Esophagus muscularis mucosa (tissue), 4 donors: ENCODE measurements at regions not wholly inside any gene's neighbourhood (a gene's known extent, or its start where the extent isn't known, plus 50 kb on each side); places are given as distances from the start of the nearest gene placed in this dataset.

Experiments used
- DNase-seq: peaks from one replicate; pipeline ENCODE4 v3.0.0-alpha.2; 2017; ENCODE audit errors: extremely low spot score
- H3K27ac ChIP-seq, 4 donors: fragments of 200-600 bp; sonication (generic); replicated peaks in 1 of 4; 1 replicate in 3 of 4; 2 replicates in 1 of 4; pipeline ENCODE4 v1.5.1; 2016 to 2019; ENCODE audit warnings: mild to moderate bottlenecking in 1 of 4
- H3K27me3 ChIP-seq, 4 donors: fragments of 200-600 bp; sonication (generic); one replicate each; pipeline versions ENCODE4 v1.5.1 to v1.6.0; 2016 to 2019
- H3K36me3 ChIP-seq, 4 donors: fragments of 200-600 bp; sonication (generic); one replicate each; pipeline ENCODE4 v1.5.1; 2016 to 2019
- H3K4me1 ChIP-seq, 4 donors: fragments of 200-600 bp; sonication (generic); one replicate each; pipeline ENCODE4 v1.5.1; 2016 to 2019
- H3K4me3 ChIP-seq, 4 donors: fragments of 200-600 bp; sonication (generic); 1 replicate in 2 of 4; 2 replicates in 2 of 4; pipeline ENCODE4 v1.5.1; 2016 to 2019; ENCODE audit warnings: mild to moderate bottlenecking in 4 of 4, moderate library complexity in 1 of 4
- H3K9me3 ChIP-seq, 4 donors: fragments of 200-600 bp; sonication (generic); 1 replicate in 3 of 4; 2 replicates in 1 of 4; pipeline ENCODE4 v1.5.1; 2016 to 2019
- CTCF ChIP-seq, 3 experiments: fragments of 200-600 bp in 2 of 3; fragments of 450-650 bp in 1 of 3; sonication (generic) in 2 of 3; IDR thresholded peaks; one replicate each; pipeline ENCODE4 v1.5.1; 2017 to 2019; ENCODE audit warnings: antibody characterized with exemption in 3 of 3, mild to moderate bottlenecking in 2 of 3, moderate library complexity in 1 of 3
- EP300 ChIP-seq: sonication (generic); formaldehyde crosslinking; IDR thresholded peaks from one replicate; pipeline ENCODE4 v1.6.1; 2017; ENCODE audit warnings: antibody characterized with exemption
- POLR2A ChIP-seq: fragments of 450-650 bp; IDR thresholded peaks from one replicate; pipeline ENCODE4 v1.6.1; 2017; ENCODE audit warnings: antibody characterized with exemption, moderate library complexity, mild to moderate bottlenecking, low read depth
- POLR2AphosphoS5 ChIP-seq, 2 donors: sonication (generic); formaldehyde crosslinking; IDR thresholded peaks; one replicate each; pipeline ENCODE4 v1.6.1; 2017; ENCODE audit warnings: antibody characterized with exemption in 2 of 2
- WGBS: methylation state at CpG from one replicate; pipeline ENCODE4 v1.1.5; 2018; 5-methylcytosine and 5-hydroxymethylcytosine counted together
- intact Hi-C: fragments of 100-400 bp; cut with DNase I; formaldehyde crosslinking; loops from one replicate; pipeline ENCODE4 v1.15.1; 2023

- Histone ChIP-seq H3K4me3 (no peak overlapping the region), H3K27me3 (no peaks in the 10 kb centered on the region), H3K4me1 (no peaks in the 10 kb centered on the region), H3K36me3 (no peaks in the 10 kb centered on the region), H3K27ac (no peak overlapping the region), H3K9me3 (peaks cover 0 to 4% (median 0%) of the 10 kb centered on the region in 4 donors)
- WGBS: 82% methylated on average over 2 of the region's 2 CpGs
- TF ChIP-seq EP300 (no peak), POLR2AphosphoS5 (IDR thresholded peaks at IDR 0.05) (no peak), POLR2A (no peak), CTCF (IDR thresholded peaks at IDR 0.05) (no peak)
- DNase-seq: no peak
- intact Hi-C loops: no loop called here
Measured at GRCh38 chr13:88377852-88378251, 706.7 kb downstream of the SLITRK5 start.

GRCh38 chr13:88384542-88384941 is 713.4 kb downstream of the SLITRK5 start:
- TF ChIP-seq POLR2A (no peak), POLR2AphosphoS5 (IDR thresholded peaks at IDR 0.05) (no peak), EP300 (no peak), CTCF (IDR thresholded peaks at IDR 0.05) (no peak)
- Histone ChIP-seq H3K36me3 (no peaks in the 10 kb centered on the region), H3K27me3 (no peaks in the 10 kb centered on the region), H3K4me3 (no peak overlapping the region), H3K27ac (no peak overlapping the region), H3K4me1 (no peaks in the 10 kb centered on the region), H3K9me3 (no peaks in the 10 kb centered on the region)
- intact Hi-C loops: no loop called here
- DNase-seq: no peak

DNA sequence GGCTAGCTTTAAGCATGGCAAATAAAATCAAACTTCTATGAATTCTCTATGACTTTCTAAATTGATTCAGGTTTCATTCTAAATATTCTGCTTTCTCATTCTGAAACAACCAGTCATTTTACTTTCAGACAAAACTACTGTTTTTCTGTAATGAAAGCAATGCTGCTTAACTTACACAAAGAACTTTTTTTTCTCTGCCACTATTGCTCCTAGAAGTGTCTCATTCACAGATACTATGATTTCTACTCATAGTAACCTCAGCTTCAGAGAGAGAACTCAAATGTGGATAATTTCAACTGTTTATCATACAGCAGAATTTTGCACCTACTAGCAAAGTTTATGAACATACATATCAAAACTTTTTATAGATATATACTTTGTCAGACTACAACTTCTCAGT is 724.6 kb downstream of the SLITRK5 start:
- TF ChIP-seq CTCF (IDR thresholded peaks at IDR 0.05): no peak
- TF ChIP-seq POLR2AphosphoS5 (IDR thresholded peaks at IDR 0.05): no peak
- TF ChIP-seq EP300: no peak
- TF ChIP-seq POLR2A: no peak
- no peaks in the 10 kb centered on the region for H3K4me1 ChIP-seq
- intact Hi-C loops: no loop called here
- H3K27me3 ChIP-seq: no peaks in the 10 kb centered on the region
- H3K9me3 ChIP-seq: peaks cover 0 to 4% (median 1%) of the 10 kb centered on the region in 4 donors
- no peak overlapping the region for H3K27ac ChIP-seq
- no peak for DNase-seq
- H3K36me3 ChIP-seq: no peaks in the 10 kb centered on the region
- no peak overlapping the region for H3K4me3 ChIP-seq

DNA sequence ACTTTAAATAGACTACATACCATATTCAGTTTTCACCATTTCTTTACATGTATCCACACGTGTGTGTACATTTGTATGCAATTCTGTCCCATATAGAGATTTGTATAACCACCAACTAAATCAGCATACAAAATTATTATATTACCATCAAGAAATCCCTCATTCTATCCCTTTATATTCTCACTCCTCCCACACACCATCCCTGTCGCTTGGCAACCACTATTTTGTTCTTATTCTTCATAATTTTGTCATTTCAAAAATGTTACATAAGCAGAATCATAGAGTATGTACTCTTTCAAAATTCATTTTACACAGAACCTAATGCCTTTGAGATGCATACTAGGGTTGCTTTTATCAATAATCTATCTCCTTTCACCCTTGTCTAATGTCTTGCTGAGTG is 740.5 kb downstream of the SLITRK5 start:
- H3K9me3 ChIP-seq: no peaks in the 10 kb centered on the region
- no peak for DNase-seq
- H3K27ac ChIP-seq: no peak overlapping the region
- no peaks in the 10 kb centered on the region for H3K4me1 ChIP-seq
- WGBS: 81% methylated on average over 2 of the region's 2 CpGs
- H3K4me3 ChIP-seq: no peak overlapping the region
- TF ChIP-seq POLR2AphosphoS5 (IDR thresholded peaks at IDR 0.05) (no peak), CTCF (IDR thresholded peaks at IDR 0.05) (no peak), EP300 (no peak)
- no peaks in the 10 kb centered on the region for H3K27me3 ChIP-seq
- intact Hi-C loops: no loop called here
- H3K36me3 ChIP-seq: no peaks in the 10 kb centered on the region

DNA sequence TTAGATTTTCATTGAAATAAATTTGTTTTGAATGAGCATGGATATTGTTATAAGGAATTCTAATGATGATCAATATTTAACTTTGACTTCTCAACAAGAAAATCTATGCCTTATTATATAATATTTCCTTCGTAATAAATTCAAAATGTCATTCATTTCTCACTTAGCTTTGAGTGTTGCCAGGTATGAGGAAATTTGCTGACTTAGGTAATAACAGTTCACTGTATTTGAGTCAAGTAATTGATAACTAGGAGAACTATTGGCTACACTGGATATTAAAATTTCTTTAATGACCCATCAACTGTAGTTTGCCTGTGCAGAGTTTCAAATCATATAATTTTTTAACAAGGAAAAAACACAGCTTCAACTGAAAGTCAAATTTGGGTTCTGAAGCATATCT is 746.6 kb downstream of the SLITRK5 start:
- H3K27me3 ChIP-seq: no peaks in the 10 kb centered on the region
- 50% methylated on average over 1 of the region's 1 CpG for WGBS

More for the DNA sequence above, 746.6 kb downstream of the SLITRK5 start:
- H3K9me3 ChIP-seq: no peaks in the 10 kb centered on the region
- no peaks in the 10 kb centered on the region for H3K4me1 ChIP-seq
- no peaks in the 10 kb centered on the region for H3K36me3 ChIP-seq
- no peak overlapping the region for H3K27ac ChIP-seq
- no peak for DNase-seq
- no peak for TF ChIP-seq POLR2AphosphoS5 (IDR thresholded peaks at IDR 0.05)
- TF ChIP-seq EP300: no peak
- TF ChIP-seq POLR2A: no peak
- TF ChIP-seq CTCF (IDR thresholded peaks at IDR 0.05): no peak
- no peak overlapping the region for H3K4me3 ChIP-seq
- intact Hi-C loops: no loop called here
